GM12872 (cell line): ENCODE measurements at regions not wholly inside any gene's neighbourhood (a gene's known extent, or its start where the extent isn't known, plus 50 kb on each side); places are given as distances from the start of the nearest gene placed in this dataset.

Experiments
- TF ChIP-seq, protein P1 (sequence below): IDR thresholded peaks from 3 replicates; pipeline ENCODE4 v1.5.1; 2011; ENCODE audit warnings: low read depth, mild to moderate bottlenecking, low read length, moderate library complexity; ENCODE audit not compliant: insufficient read depth

DNA sequence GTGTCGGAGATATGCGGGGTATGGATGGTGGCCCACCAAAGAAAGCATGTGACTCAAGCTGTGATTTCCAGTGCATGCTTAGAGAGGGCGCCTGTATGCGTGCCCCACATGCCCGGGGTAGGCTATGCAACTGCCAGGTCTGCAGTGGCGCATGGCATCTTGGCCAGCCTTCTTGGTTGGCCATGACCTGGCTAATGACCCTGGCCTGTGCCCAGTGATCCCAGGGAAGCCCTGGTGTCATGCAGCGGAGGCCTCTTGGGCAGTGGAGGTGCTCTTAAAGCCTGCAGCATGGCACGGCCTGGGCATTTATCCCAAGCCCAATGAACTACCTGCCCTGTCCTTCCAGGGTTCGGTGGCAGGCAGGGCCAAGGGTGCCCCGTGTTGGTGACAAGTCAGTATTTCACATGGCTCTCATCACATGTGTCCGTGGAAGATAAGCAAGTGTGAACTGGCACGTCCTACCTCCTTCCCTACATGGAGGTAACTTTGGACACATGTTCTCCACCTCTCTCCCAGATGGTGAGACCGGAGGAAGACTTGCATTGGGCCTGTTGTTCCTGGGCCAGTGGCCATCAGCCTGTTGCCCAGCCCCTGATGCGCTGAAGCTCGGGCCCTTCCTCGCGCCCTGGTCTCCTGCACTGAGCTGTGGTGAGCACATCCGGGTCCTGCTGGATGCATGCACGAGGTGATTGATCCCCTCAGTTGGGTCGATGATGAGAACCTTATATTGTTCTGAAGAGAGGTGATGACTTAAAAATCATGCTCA, 192.0 kb downstream of the UBE3A start:
- TF ChIP-seq, protein P1, sequence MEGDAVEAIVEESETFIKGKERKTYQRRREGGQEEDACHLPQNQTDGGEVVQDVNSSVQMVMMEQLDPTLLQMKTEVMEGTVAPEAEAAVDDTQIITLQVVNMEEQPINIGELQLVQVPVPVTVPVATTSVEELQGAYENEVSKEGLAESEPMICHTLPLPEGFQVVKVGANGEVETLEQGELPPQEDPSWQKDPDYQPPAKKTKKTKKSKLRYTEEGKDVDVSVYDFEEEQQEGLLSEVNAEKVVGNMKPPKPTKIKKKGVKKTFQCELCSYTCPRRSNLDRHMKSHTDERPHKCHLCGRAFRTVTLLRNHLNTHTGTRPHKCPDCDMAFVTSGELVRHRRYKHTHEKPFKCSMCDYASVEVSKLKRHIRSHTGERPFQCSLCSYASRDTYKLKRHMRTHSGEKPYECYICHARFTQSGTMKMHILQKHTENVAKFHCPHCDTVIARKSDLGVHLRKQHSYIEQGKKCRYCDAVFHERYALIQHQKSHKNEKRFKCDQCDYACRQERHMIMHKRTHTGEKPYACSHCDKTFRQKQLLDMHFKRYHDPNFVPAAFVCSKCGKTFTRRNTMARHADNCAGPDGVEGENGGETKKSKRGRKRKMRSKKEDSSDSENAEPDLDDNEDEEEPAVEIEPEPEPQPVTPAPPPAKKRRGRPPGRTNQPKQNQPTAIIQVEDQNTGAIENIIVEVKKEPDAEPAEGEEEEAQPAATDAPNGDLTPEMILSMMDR, result no peak

DNA sequence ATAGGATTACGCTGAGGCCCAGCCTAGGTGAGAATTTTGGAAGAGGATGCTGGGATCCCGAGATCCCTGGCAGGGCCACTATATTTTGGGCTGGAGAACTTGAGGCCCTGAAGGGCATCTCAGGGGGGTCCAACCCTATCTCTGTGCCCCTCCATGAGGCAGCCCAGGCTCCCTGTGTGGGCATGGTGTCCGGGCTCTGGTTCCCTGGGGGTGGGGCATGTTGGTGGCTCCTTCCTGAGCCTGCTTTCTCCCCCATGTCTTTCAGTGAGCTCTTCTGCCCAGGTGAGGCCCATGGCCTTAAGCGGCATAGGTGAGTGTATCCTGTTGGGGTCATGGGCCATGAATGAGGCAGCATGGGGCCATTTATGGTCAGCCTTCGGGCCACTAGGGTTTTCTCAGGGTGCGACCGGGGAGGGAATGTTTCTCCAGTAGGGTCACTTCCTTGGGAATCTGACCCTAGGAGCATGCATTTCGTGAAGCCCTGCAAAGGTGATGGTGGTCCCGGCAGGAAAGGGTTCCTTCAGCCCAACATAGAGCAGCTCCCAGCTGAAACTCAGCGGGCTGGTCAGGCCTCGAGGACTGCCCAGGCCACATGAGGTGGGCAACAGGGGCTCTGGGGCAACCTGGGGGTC, 191.3 kb downstream of the UBE3A start:
- TF ChIP-seq, protein P1, result no peak

DNA sequence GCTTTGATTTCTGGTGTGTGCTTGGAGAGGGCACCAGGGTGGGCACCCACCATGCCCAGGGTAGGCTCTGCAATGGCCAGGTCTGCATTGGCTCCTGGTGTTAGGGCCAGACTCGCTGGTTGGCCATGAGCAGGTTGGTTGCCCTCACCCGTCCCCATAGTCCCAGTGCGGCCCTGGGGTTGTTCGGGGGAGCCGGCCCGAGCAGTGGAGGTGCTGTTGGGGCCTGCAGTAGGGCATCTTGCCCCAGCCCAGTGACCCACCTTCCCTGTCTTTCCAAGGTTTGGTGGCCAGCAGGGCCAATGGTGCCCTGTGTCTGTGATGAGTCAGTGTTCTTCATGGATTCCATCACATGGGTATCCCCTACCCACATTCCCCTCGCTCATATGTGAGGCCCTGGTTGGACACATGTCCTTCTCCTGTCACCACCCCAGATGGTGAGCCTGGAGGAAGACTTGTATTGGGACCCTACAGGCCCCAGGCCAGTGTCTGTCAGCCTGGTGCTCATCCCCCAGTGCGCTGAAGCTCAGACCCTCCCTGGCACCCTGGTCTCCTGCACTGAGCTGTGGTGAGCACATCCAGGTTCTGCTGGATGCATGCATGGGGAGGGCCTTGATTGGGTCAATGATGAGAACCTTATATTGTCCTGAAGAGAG, 190.1 kb downstream of the UBE3A start:
- TF ChIP-seq, protein P1, result no peak

- TF ChIP-seq, protein P1, result no peak
Observed at GRCh38 chr15:25249236-25250010, 189.4 kb downstream of the UBE3A start.

DNA sequence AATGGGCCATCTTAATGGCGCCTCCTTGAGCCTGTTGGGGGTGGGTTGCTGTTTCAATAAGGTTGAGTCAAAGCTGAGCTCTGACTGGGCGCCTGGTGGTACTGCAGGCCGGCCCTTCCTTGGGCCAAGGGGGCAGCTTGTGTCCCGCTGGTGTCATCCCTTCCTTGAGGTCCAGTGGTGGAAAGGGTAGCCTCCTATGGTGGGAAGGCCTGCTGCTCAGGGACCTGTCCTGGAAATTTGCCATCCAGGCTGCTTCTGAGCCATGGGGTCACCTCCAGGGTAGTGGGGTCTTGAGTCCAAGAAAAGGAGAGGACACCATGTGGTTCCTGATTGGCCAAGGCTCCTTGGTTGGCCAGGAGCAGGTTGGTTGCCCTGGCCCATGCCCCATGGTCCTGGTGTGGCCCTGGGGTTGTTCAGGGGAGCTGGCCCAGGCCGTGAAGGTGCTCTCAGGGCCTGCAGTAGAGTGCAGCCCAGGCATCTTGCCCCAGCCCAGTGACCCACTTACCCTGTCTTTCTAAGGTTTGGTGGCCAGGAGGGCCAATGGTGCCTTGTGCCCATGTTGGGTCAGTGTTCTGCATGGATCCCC, 188.7 kb downstream of the UBE3A start:
- TF ChIP-seq, protein P1, result no peak

- TF ChIP-seq, protein P1, result no peak
Observed at GRCh38 chr15:25250906-25251622, 187.8 kb downstream of the UBE3A start.
